Endodermal cell (in vitro differentiated cells): ENCODE measurements at regions not wholly inside any gene's neighbourhood (a gene's known extent, or its start where the extent isn't known, plus 50 kb on each side); places are given as distances from the start of the nearest gene placed in this dataset.

Source experiments
- DNase-seq: peaks from one replicate; pipeline ENCODE4 v3.0.0-alpha.2; 2017
- H3K27ac ChIP-seq: 2 replicates; pipeline ENCODE4 v1.5.1; 2013; ENCODE audit warnings: mild to moderate bottlenecking, low read depth, low read length, moderate library complexity
- H3K27me3 ChIP-seq: 2 replicates; pipeline ENCODE4 v1.6.1; 2013; ENCODE audit warnings: mild to moderate bottlenecking, low read length, moderate library complexity; ENCODE audit not compliant: insufficient read depth, control insufficient read depth, poor library complexity, severe bottlenecking
- H3K36me3 ChIP-seq: 2 replicates; pipeline ENCODE4 v1.7.0; 2013; ENCODE audit warnings: mild to moderate bottlenecking, low read length, moderate library complexity; ENCODE audit not compliant: control insufficient read depth, insufficient read depth
- H3K4me1 ChIP-seq: one replicate; pipeline ENCODE4 v1.7.0; 2013; ENCODE audit warnings: low read length; ENCODE audit not compliant: control insufficient read depth, insufficient read depth
- H3K4me3 ChIP-seq: 2 replicates; pipeline ENCODE4 v1.5.1; 2013; ENCODE audit warnings: mild to moderate bottlenecking, low read length, moderate library complexity
- H3K9ac ChIP-seq: 2 replicates; pipeline ENCODE4 v1.6.1; 2013; ENCODE audit warnings: mild to moderate bottlenecking, low read length, moderate library complexity; ENCODE audit not compliant: poor library complexity, severe bottlenecking; ENCODE audit errors: extremely low read depth
- H3K9me3 ChIP-seq: 2 replicates; pipeline ENCODE4 v1.6.1; 2013; ENCODE audit warnings: mild to moderate bottlenecking, low read length, moderate library complexity; ENCODE audit not compliant: control insufficient read depth
- H3K27ac Mint-ChIP-seq: 2 replicates; pipeline ENCODE4 v1.8.0; 2020; ENCODE audit warnings: mixed read lengths
- H3K27me3 Mint-ChIP-seq: 2 replicates; pipeline ENCODE4 v1.8.0; 2021; ENCODE audit warnings: mild to moderate bottlenecking, mixed read lengths; ENCODE audit not compliant: insufficient read depth
- H3K36me3 Mint-ChIP-seq: 2 replicates; pipeline ENCODE4 v1.8.0; 2020; ENCODE audit warnings: low read depth, mixed read lengths
- H3K4me1 Mint-ChIP-seq: 2 replicates; pipeline ENCODE4 v1.8.0; 2020; ENCODE audit warnings: mixed read lengths
- H3K4me3 Mint-ChIP-seq: 2 replicates; pipeline ENCODE4 v1.8.0; 2020; ENCODE audit warnings: mild to moderate bottlenecking, moderate library complexity, mixed read lengths
- H3K9me3 Mint-ChIP-seq: 2 replicates; pipeline ENCODE4 v1.8.0; 2020; ENCODE audit warnings: mild to moderate bottlenecking, mixed read lengths
- CTCF ChIP-seq: fragments of 200-600 bp; sonication (generic); conservative IDR thresholded peaks from 2 replicates; pipeline ENCODE4 v1.5.0; 2021; ENCODE audit warnings: antibody characterized with exemption, mild to moderate bottlenecking
- WGBS, 2 experiments: methylation state at CpG; one replicate each; pipeline versions ENCODE4 v1.1.5 to v1.1.7; 2013; ENCODE audit warnings: missing lambda C conversion rate in 2 of 2, mixed read lengths in 1 of 2; ENCODE audit not compliant: insufficient coverage in 1 of 2, insufficient read length in 1 of 2; 5-methylcytosine and 5-hydroxymethylcytosine counted together

- Histone ChIP-seq H3K9me3 (no peaks in the 10 kb centered on the region), H3K4me3 (no peak overlapping the region), H3K27me3 (no peaks in the 10 kb centered on the region), H3K27ac (no peak overlapping the region), H3K36me3 (no peaks in the 10 kb centered on the region), H3K4me1 (no peaks in the 10 kb centered on the region), H3K9ac (no peak overlapping the region)
- 83 to 88% methylated on average over 2 to 6 of the region's 6 CpGs for WGBS, 2 experiments
- no peaks in the 10 kb centered on the region for H3K9me3 Mint-ChIP-seq
- H3K4me3 Mint-ChIP-seq: no peak overlapping the region
- TF ChIP-seq CTCF: no peak
- peaks cover 6% of the 10 kb centered on the region for H3K27me3 Mint-ChIP-seq
- H3K4me1 Mint-ChIP-seq: no peaks in the 10 kb centered on the region
- DNase-seq: no peak
- no peaks in the 10 kb centered on the region for H3K36me3 Mint-ChIP-seq
- no peak overlapping the region for H3K27ac Mint-ChIP-seq
Measured at GRCh38 chr1:4355839-4356238, 298.6 kb upstream of the AJAP1 start.

DNA sequence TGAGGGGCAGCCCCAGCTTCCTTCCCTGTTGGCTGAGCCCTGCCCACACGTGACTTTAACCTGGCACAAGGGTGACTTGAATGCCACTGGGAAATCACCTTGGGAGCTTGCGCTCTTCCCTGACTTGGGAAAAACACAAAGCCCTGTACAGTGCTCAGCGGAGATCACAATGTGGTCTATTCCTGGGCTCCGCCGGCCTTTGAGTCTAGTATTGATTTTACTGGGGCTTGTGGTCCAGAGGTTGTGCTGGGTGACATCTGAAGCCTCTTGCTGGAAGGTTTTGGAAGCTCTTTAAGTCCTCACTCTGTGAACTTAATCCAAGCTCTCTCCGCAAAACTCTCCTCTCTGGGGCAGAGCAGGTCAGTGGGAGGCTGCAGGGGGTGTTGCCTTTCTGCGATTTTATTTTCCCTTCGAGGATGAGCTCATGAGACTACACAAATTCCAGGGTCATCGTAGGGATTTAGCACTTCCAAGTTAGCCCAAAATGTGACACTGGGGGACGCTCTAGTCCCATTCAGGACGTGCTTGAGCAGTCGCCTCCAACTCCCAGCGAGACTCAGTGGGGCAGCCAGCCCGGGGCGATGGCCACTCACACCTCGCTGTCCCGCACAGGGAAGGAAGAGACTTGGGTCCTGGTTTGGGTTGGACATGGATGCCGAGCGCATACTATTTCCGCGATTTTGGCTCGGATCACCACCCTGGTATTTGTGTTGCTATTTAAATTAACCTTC is 291.9 kb upstream of the AJAP1 start:
- H3K27ac Mint-ChIP-seq: no peak overlapping the region
- Histone ChIP-seq H3K36me3 (no peaks in the 10 kb centered on the region), H3K9ac (no peak overlapping the region), H3K4me3 (no peak overlapping the region), H3K4me1 (no peaks in the 10 kb centered on the region), H3K27me3 (no peaks in the 10 kb centered on the region), H3K27ac (no peak overlapping the region), H3K9me3 (peaks cover 8% of the 10 kb centered on the region)
- TF ChIP-seq CTCF: no peak
- no peaks in the 10 kb centered on the region for H3K36me3 Mint-ChIP-seq
- no peak for DNase-seq
- peaks cover 4% of the 10 kb centered on the region for H3K27me3 Mint-ChIP-seq
- 86 to 89% methylated on average over 6 to 22 of the region's 22 CpGs for whole genome bisulfite sequencing, 2 experiments
- H3K4me1 Mint-ChIP-seq: no peaks in the 10 kb centered on the region
- peaks cover 10% of the 10 kb centered on the region for H3K9me3 Mint-ChIP-seq
- no peak overlapping the region for H3K4me3 Mint-ChIP-seq

DNA sequence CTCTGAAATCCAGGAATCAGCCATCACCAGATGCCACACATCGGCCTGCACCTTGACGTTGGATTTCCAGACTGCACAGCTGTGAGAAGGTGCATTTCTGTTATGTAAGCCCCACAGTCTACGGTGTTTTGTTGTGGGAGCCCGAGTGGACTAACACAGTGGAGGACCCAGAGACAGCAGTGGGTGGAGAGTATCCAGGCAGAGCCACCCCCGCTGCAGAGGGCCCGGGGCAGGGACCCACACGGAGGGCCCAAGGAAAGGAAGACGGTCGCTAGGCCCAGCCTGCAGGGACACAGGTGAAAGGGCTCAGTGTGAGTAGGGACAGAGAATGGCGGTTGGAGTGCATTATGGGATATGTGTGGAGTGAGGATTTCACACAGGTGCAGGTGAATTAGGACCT is 288.3 kb upstream of the AJAP1 start:
- DNase-seq: no peak
- Mint-ChIP-seq H3K36me3 (no peaks in the 10 kb centered on the region), H3K9me3 (peaks cover 10% of the 10 kb centered on the region), H3K4me1 (no peaks in the 10 kb centered on the region), H3K27ac (no peak overlapping the region), H3K27me3 (no peaks in the 10 kb centered on the region), H3K4me3 (no peak overlapping the region)
- H3K9ac ChIP-seq: no peak overlapping the region
- no peak overlapping the region for H3K4me3 ChIP-seq
- H3K27ac ChIP-seq: no peak overlapping the region
- WGBS, 2 experiments: 90 to 96% methylated on average over 4 to 10 of the region's 10 CpGs
- H3K4me1 ChIP-seq: no peaks in the 10 kb centered on the region
- no peaks in the 10 kb centered on the region for H3K27me3 ChIP-seq
- no peak for TF ChIP-seq CTCF
- peaks cover 8% of the 10 kb centered on the region for H3K9me3 ChIP-seq
- H3K36me3 ChIP-seq: no peaks in the 10 kb centered on the region
